ENCODE measurements at regions not wholly inside any gene's neighbourhood (a gene's known extent, or its start where the extent isn't known, plus 50 kb on each side); places are given as distances from the start of the nearest gene placed in this dataset.

DNA sequence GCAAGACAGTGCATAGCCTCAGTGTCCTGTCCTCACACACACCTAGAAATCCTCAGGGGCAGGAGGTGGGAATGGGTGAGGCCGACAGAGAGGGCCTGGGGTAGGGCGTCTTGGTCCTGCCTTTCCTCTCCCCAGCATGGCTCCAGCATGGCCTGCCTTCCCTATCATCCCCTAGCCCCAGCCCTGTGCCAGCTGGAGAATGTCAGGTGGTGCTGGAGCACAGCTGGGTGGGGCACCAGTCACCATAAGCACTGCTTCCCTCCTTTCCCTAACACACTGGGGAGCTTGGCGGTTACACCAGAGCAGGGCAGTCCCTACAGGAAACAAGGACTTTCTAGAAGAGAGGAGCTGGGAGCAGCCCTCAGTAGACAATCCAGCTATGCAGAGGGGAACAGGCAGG is 236.8 kb downstream of the KLF13 start:
- TF ChIP-seq CTCF (IDR thresholded peaks at IDR 0.05; ENCODE audit: insufficient read depth, low read depth, low read length, missing control alignments): no peak
- no peak overlapping the region for H3K4me3 ChIP-seq (ENCODE audit: low read depth, low read length)
- DNase-seq (ENCODE audit: low read depth): no peak

GRCh38 chr15:31567861-31568260 is 241.2 kb downstream of the KLF13 start:
- H3K4me3 ChIP-seq (ENCODE audit: low read depth, low read length): no peak overlapping the region
- no peak for DNase-seq (ENCODE audit: low read depth)
- TF ChIP-seq CTCF (IDR thresholded peaks at IDR 0.05; ENCODE audit: insufficient read depth, low read depth, low read length, missing control alignments): no peak

- H3K4me3 ChIP-seq (ENCODE audit: low read depth, low read length): no peak overlapping the region
- TF ChIP-seq CTCF (IDR thresholded peaks at IDR 0.05; ENCODE audit: insufficient read depth, low read depth, low read length, missing control alignments): no peak
- DNase-seq (ENCODE audit: low read depth): no peak
Measured at GRCh38 chr15:31569836-31570235, 243.2 kb downstream of the KLF13 start.

- no peak for TF ChIP-seq CTCF (IDR thresholded peaks at IDR 0.05; ENCODE audit: insufficient read depth, low read depth, low read length, missing control alignments)
- DNase-seq (ENCODE audit: low read depth): no peak
- no peak overlapping the region for H3K4me3 ChIP-seq (ENCODE audit: low read depth, low read length)
Measured at GRCh38 chr15:31570591-31570990, 244.0 kb downstream of the KLF13 start.

- no peak for DNase-seq (ENCODE audit: low read depth)
- TF ChIP-seq CTCF (IDR thresholded peaks at IDR 0.05; ENCODE audit: insufficient read depth, low read depth, low read length, missing control alignments): no peak
- no peak overlapping the region for H3K4me3 ChIP-seq (ENCODE audit: low read depth, low read length)
Measured at GRCh38 chr15:31571676-31572075, 245.0 kb downstream of the KLF13 start.

DNA sequence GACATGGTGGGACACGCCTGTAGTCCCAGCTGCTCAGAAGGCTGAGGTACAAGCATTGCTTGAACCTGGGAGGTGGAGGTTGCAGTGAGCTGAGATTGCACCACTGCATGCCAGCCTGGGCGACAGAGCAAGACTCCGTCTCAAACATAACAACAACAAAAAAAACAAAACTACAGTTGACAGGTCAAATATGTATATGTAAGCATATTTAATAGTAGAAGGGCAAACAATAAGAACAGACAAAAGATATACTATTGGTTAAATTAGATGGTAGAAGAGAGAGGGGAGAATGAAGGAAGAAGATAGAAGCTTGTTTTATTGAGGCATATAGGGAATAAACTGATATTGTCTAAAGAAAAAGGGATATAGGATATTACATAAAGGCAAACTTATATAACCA is 247.1 kb downstream of the KLF13 start:
- DNase-seq (ENCODE audit: low read depth): no peak
- H3K4me3 ChIP-seq (ENCODE audit: low read depth, low read length): no peak overlapping the region
- TF ChIP-seq CTCF (IDR thresholded peaks at IDR 0.05; ENCODE audit: insufficient read depth, low read depth, low read length, missing control alignments): no peak

GRCh38 chr15:31574766-31575165 is 248.1 kb downstream of the KLF13 start:
- DNase-seq (ENCODE audit: low read depth): no peak
- TF ChIP-seq CTCF (IDR thresholded peaks at IDR 0.05; ENCODE audit: insufficient read depth, low read depth, low read length, missing control alignments): no peak
- no peak overlapping the region for H3K4me3 ChIP-seq (ENCODE audit: low read depth, low read length)
